Neural cell (in vitro differentiated cells): ENCODE measurements at regions not wholly inside any gene's neighbourhood (a gene's known extent, or its start where the extent isn't known, plus 50 kb on each side); places are given as distances from the start of the nearest gene placed in this dataset.

Source experiments
- CTCF ChIP-seq: fragments of 450-650 bp; IDR thresholded peaks from 2 replicates; pipeline ENCODE4 v1.5.1; 2014; ENCODE audit warnings: antibody characterized with exemption, mild to moderate bottlenecking, moderate library complexity; ENCODE audit not compliant: poor library complexity, severe bottlenecking
- RAD21 ChIP-seq: fragments of 450-650 bp; conservative IDR thresholded peaks from 2 replicates; pipeline ENCODE4 v1.6.1; 2014; ENCODE audit warnings: antibody characterized with exemption, mild to moderate bottlenecking, moderate library complexity

- TF ChIP-seq CTCF (no peak), RAD21 (no peak)
Observed at GRCh38 chr16:65222049-65222448, 100.2 kb upstream of the CDH11 start.
